ENCODE measurements at regions not wholly inside any gene's neighbourhood (a gene's known extent, or its start where the extent isn't known, plus 50 kb on each side); places are given as distances from the start of the nearest gene placed in this dataset.

DNA sequence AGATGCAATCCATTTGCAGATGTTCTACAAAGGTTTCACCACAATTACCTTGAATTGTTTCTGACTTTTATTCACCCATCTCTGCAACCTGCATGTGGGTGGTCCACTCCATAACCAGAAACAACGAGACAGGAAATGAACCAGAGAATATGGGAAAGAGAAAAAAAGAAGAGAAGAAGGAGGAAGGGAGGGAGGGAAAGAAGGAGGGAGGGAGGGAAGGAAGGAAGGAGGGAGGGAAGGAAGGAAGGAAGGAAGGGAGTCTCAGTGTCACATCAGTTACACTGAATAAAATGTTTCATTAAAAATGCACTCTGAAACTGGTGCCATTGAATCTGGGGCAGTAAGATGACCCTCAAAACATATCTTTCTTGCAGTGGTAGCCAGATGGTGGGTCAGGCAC lies 301.3 kb upstream of the MGMT start:
- CTCF ChIA-PET, result no interaction called here

GRCh38 chr10:129168660-129169059 lies 298.4 kb upstream of the MGMT start:
- Mint-ChIP-seq H3K4me3 (no peak overlapping the region), H3K36me3 (no peaks in the 10 kb centered on the region), H3K27ac (no peak overlapping the region), H3K9me3 (ENCODE audit: low read depth) (no peaks in the 10 kb centered on the region), H3K4me1 (no peaks in the 10 kb centered on the region), H3K27me3 (peaks cover 11% of the 10 kb centered on the region)
- CTCF ChIA-PET, result no interaction called here
- DNase-seq (no peak), ATAC-seq (no peak)

More for the DNA sequence above, 301.3 kb upstream of the MGMT start:
- H3K36me3 Mint-ChIP-seq, result no peaks in the 10 kb centered on the region
- DNase-seq (no peak), ATAC-seq (no peak)
- peaks cover 4% of the 10 kb centered on the region for H3K4me1 Mint-ChIP-seq
- H3K27me3 Mint-ChIP-seq, result peaks cover 3% of the 10 kb centered on the region
- H3K27ac Mint-ChIP-seq, result no peak overlapping the region
- no peak overlapping the region for H3K4me3 Mint-ChIP-seq
- no peaks in the 10 kb centered on the region for H3K9me3 Mint-ChIP-seq (ENCODE audit: low read depth)

DNA sequence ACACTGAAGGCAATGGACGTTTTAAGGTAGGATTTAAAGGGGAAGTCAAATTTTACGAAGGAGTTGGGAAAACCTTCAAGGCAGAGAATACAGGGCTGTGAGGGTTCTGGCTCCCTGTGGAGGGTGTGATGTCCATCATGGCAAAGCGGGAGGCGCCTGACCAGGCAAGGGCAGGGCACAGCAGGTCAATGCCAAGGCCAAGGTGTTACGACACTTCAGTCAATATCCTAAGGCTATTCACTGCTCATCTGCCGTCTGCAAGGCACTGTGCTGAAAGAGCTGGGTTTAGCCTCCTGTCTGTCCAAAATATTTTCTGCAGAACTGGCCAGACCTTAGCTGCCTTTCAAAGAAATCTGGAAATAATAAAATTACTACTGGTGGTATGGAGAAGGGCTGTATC lies 297.9 kb upstream of the MGMT start:
- no peak for ATAC-seq
- no peak for DNase-seq
- CTCF ChIA-PET, result no interaction called here
- Mint-ChIP-seq H3K36me3 (no peaks in the 10 kb centered on the region), H3K4me1 (no peaks in the 10 kb centered on the region), H3K9me3 (ENCODE audit: low read depth) (no peaks in the 10 kb centered on the region), H3K4me3 (no peak overlapping the region), H3K27ac (no peak overlapping the region), H3K27me3 (peaks cover 11% of the 10 kb centered on the region)

- CTCF ChIA-PET, result no interaction called here
Measured at GRCh38 chr10:129170812-129171211, 296.2 kb upstream of the MGMT start.

GRCh38 chr10:129171812-129172211 lies 295.2 kb upstream of the MGMT start:
- no peaks in the 10 kb centered on the region for H3K36me3 Mint-ChIP-seq
- no peak for ATAC-seq
- H3K4me1 Mint-ChIP-seq, result no peaks in the 10 kb centered on the region
- no peak for DNase-seq
- H3K9me3 Mint-ChIP-seq (ENCODE audit: low read depth), result no peaks in the 10 kb centered on the region
- no peak overlapping the region for H3K4me3 Mint-ChIP-seq
- H3K27me3 Mint-ChIP-seq, result peaks cover 16% of the 10 kb centered on the region
- CTCF ChIA-PET, result no interaction called here
- no peak overlapping the region for H3K27ac Mint-ChIP-seq

More at GRCh38 chr10:129170812-129171211, 296.2 kb upstream of the MGMT start:
- Mint-ChIP-seq H3K4me1 (no peaks in the 10 kb centered on the region), H3K27me3 (peaks cover 13% of the 10 kb centered on the region), H3K27ac (no peak overlapping the region), H3K4me3 (no peak overlapping the region), H3K9me3 (ENCODE audit: low read depth) (no peaks in the 10 kb centered on the region), H3K36me3 (no peaks in the 10 kb centered on the region)
- ATAC-seq (no peak), DNase-seq (no peak)

GRCh38 chr10:129174232-129175014 lies 292.6 kb upstream of the MGMT start:
- H3K4me1 Mint-ChIP-seq, result no peaks in the 10 kb centered on the region
- H3K27me3 Mint-ChIP-seq, result peaks cover 15% of the 10 kb centered on the region
- DNase-seq, result no peak
- no peaks in the 10 kb centered on the region for H3K36me3 Mint-ChIP-seq
- no peaks in the 10 kb centered on the region for H3K9me3 Mint-ChIP-seq (ENCODE audit: low read depth)
- no peak for ATAC-seq
- CTCF ChIA-PET, result no interaction called here
- H3K4me3 Mint-ChIP-seq, result no peak overlapping the region
- H3K27ac Mint-ChIP-seq, result no peak overlapping the region

GRCh38 chr10:129179245-129179971 lies 287.6 kb upstream of the MGMT start:
- ATAC-seq, result no peak
- Mint-ChIP-seq H3K4me1 (no peaks in the 10 kb centered on the region), H3K27me3 (peaks cover 8% of the 10 kb centered on the region), H3K9me3 (ENCODE audit: low read depth) (no peaks in the 10 kb centered on the region), H3K4me3 (no peak overlapping the region), H3K27ac (no peak overlapping the region), H3K36me3 (no peaks in the 10 kb centered on the region)
- no peak for DNase-seq
- CTCF ChIA-PET, result no interaction called here

- Mint-ChIP-seq H3K4me3 (no peak overlapping the region), H3K27ac (no peak overlapping the region), H3K27me3 (peaks cover 8% of the 10 kb centered on the region), H3K4me1 (no peaks in the 10 kb centered on the region), H3K9me3 (ENCODE audit: low read depth) (no peaks in the 10 kb centered on the region), H3K36me3 (no peaks in the 10 kb centered on the region)
- DNase-seq, result no peak
- CTCF ChIA-PET, result no interaction called here
- ATAC-seq, result no peak
Measured at GRCh38 chr10:129179972-129180678, 286.9 kb upstream of the MGMT start.

- H3K4me3 Mint-ChIP-seq, result no peak overlapping the region
- H3K9me3 Mint-ChIP-seq (ENCODE audit: low read depth), result peaks cover 8% of the 10 kb centered on the region
- DNase-seq (no peak), ATAC-seq (no peak)
- no peaks in the 10 kb centered on the region for H3K4me1 Mint-ChIP-seq
- H3K27me3 Mint-ChIP-seq, result peaks cover 12% of the 10 kb centered on the region
- no peaks in the 10 kb centered on the region for H3K36me3 Mint-ChIP-seq
- CTCF ChIA-PET, result no interaction called here
- H3K27ac Mint-ChIP-seq, result no peak overlapping the region
Measured at GRCh38 chr10:129184196-129184595, 282.8 kb upstream of the MGMT start.

DNA sequence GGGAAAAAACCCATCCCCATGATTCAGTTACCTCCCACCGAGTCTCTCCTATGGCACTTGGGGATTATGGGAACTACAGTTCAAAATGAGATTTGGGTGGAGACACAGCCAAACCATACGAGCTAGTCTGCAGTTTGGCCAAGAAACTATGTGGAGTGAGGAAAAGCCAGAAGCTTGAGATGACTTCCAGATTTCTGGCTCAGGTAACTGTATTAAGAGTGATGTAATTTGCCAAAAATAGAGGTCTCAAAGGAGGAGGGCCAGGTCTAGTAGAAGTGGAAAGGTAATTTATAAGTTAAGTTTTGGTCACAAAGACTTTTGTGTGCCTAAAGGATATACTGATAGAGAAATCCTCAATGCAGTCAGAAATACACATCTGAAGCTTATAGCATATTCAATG lies 279.7 kb upstream of the MGMT start:
- no peak overlapping the region for H3K27ac Mint-ChIP-seq
- no peaks in the 10 kb centered on the region for H3K36me3 Mint-ChIP-seq
- H3K9me3 Mint-ChIP-seq (ENCODE audit: low read depth), result peaks cover 8% of the 10 kb centered on the region
- DNase-seq (no peak), ATAC-seq (no peak)
- CTCF ChIA-PET, result no interaction called here
- no peak overlapping the region for H3K4me3 Mint-ChIP-seq
- no peaks in the 10 kb centered on the region for H3K4me1 Mint-ChIP-seq
- H3K27me3 Mint-ChIP-seq, result peaks cover 15% of the 10 kb centered on the region

DNA sequence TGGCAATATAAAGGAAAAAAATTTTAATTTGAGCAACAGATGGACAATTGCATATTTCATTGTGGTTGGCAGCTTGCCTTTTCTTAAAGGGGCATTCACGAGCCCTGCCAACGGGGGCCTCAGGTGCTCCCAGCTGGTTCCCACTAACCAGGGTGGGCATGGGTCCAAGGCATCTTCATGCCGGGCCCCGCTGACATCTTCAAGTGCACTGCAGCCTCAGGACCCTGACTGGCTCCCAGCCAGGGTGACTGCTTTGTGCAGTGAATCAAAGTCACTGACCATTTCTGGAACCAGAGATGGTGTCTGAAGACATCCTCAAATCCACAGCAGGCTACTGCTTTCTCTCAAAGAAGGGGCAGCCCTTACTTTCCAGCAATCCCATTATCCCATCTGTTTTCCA lies 275.2 kb upstream of the MGMT start:
- peaks cover 15% of the 10 kb centered on the region for H3K27me3 Mint-ChIP-seq
- peaks cover 7% of the 10 kb centered on the region for H3K9me3 Mint-ChIP-seq (ENCODE audit: low read depth)
- H3K27ac Mint-ChIP-seq, result no peak overlapping the region
- no peak overlapping the region for H3K4me3 Mint-ChIP-seq
- CTCF ChIA-PET, result no interaction called here
- H3K4me1 Mint-ChIP-seq, result peaks cover 15% of the 10 kb centered on the region
- no peaks in the 10 kb centered on the region for H3K36me3 Mint-ChIP-seq
- ATAC-seq, result no peak
- DNase-seq, result no peak

GRCh38 chr10:129192344-129193128 lies 274.5 kb upstream of the MGMT start:
- H3K36me3 Mint-ChIP-seq, result no peaks in the 10 kb centered on the region
- CTCF ChIA-PET, result interaction anchor here (0.6 kb wide), 1 partner anchor 634 kb away, joined by 3 read pairs; no protein-coding TSS in a partner anchor
- H3K27me3 Mint-ChIP-seq, result peaks cover 12% of the 10 kb centered on the region
- no peak overlapping the region for H3K4me3 Mint-ChIP-seq
- no peak overlapping the region for H3K27ac Mint-ChIP-seq
- DNase-seq (no peak), ATAC-seq (no peak)
- peaks cover 19% of the 10 kb centered on the region for H3K4me1 Mint-ChIP-seq
- peaks cover 6% of the 10 kb centered on the region for H3K9me3 Mint-ChIP-seq (ENCODE audit: low read depth)

DNA sequence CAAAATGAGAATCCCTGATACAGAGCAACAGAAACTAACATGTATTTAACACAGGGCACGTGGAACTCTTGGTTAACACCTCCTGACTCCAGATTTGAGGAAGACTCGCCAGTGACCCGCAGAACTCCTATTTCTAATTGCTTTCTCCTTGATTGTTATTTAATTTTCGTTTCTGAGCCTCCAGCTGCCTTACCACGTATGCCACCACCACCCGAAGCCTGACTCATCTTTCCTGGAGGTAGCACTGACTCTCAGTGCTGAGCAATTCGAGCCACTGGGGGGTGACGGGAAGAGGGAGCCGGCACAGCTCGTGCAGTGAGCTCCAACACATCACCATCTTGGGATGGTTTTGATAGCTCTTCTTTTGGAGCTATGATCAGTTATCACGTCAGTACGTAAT lies 273.9 kb upstream of the MGMT start:
- H3K4me1 Mint-ChIP-seq, result peaks cover 19% of the 10 kb centered on the region
- H3K36me3 Mint-ChIP-seq, result no peaks in the 10 kb centered on the region
- peaks cover 8% of the 10 kb centered on the region for H3K27me3 Mint-ChIP-seq
- DNase-seq, result peak; percentile 58
- H3K27ac Mint-ChIP-seq, result peak overlapping the region; percentile 26
- peak; percentile 65 for ATAC-seq
- CTCF ChIA-PET, result interaction anchor here (0.6 kb wide), 1 partner anchor 635 kb away, joined by 3 read pairs; no protein-coding TSS in a partner anchor
- peaks cover 3% of the 10 kb centered on the region for H3K9me3 Mint-ChIP-seq (ENCODE audit: low read depth)
- H3K4me3 Mint-ChIP-seq, result peak overlapping the region; percentile 15
